HCT116 (cell line): ENCODE measurements at regions not wholly inside any gene's neighbourhood (a gene's known extent, or its start where the extent isn't known, plus 50 kb on each side); places are given as distances from the start of the nearest gene placed in this dataset.

Experiments
- EZH2 ChIP-seq: fragments of 200-600 bp; sonication (generic); IDR thresholded peaks from 2 replicates; pipeline ENCODE4 v1.6.1; 2017; ENCODE audit warnings: antibody characterized with exemption, mixed run types
- POLR2A ChIP-seq: IDR thresholded peaks from 2 replicates; pipeline ENCODE4 v1.7.0; 2011; ENCODE audit warnings: borderline replicate concordance; ENCODE audit not compliant: insufficient read depth, insufficient read length; ENCODE audit errors: extremely low read depth
- POLR2AphosphoS5 ChIP-seq: IDR thresholded peaks from 2 replicates; pipeline ENCODE4 v1.6.1; 2011; ENCODE audit warnings: mild to moderate bottlenecking, low read depth, low read length, moderate library complexity
- RAD21 ChIP-seq: IDR thresholded peaks from 2 replicates; pipeline ENCODE4 v1.6.1; 2012; ENCODE audit warnings: low read depth, mild to moderate bottlenecking
- SIN3A ChIP-seq: IDR thresholded peaks from 2 replicates; pipeline ENCODE4 v1.6.1; 2012; ENCODE audit warnings: low read depth
- TCF7L2 ChIP-seq: IDR thresholded peaks from 2 replicates; pipeline ENCODE4 v1.7.0; 2011; ENCODE audit warnings: borderline replicate concordance, inconsistent platforms; ENCODE audit not compliant: insufficient read depth, insufficient read length; ENCODE audit errors: extremely low read depth
- TF ChIP-seq, protein P1 (sequence below), 3 experiments: fragments of 200-600 bp in 1 of 3; sonication (generic) in 1 of 3; IDR thresholded peaks in 2 of 3; conservative IDR thresholded peaks in 1 of 3; 2 replicates each; pipeline ENCODE4 v1.5.1; 2012 to 2017; ENCODE audit warnings: low read depth in 2 of 3, low read length in 2 of 3, antibody characterized with exemption in 1 of 3, borderline replicate concordance in 1 of 3, control low read depth in 1 of 3, mild to moderate bottlenecking in 1 of 3, mixed read lengths in 1 of 3, mixed run types in 1 of 3, moderate library complexity in 1 of 3; ENCODE audit not compliant: insufficient read depth in 1 of 3

DNA sequence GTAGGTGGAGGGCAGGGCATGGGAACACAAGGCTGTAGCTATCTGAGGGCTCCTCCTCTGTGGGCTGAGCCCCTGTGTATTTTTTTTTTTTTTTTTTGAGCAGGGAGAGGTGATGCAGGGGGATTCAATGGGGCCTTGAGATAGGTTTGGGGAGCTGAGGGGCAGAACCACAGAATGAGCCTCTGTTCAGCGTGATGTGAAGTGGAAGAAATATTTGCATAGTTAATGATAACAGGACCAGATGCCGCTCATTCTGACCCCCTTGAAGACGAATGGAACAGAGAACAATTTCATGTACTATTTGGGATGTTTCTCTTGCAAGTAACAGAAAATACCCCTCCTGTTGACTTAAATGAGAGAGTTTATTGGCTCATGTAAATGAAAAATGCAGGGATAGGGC lies 69.7 kb upstream of the EMX2 start:
- TF ChIP-seq, protein P1, sequence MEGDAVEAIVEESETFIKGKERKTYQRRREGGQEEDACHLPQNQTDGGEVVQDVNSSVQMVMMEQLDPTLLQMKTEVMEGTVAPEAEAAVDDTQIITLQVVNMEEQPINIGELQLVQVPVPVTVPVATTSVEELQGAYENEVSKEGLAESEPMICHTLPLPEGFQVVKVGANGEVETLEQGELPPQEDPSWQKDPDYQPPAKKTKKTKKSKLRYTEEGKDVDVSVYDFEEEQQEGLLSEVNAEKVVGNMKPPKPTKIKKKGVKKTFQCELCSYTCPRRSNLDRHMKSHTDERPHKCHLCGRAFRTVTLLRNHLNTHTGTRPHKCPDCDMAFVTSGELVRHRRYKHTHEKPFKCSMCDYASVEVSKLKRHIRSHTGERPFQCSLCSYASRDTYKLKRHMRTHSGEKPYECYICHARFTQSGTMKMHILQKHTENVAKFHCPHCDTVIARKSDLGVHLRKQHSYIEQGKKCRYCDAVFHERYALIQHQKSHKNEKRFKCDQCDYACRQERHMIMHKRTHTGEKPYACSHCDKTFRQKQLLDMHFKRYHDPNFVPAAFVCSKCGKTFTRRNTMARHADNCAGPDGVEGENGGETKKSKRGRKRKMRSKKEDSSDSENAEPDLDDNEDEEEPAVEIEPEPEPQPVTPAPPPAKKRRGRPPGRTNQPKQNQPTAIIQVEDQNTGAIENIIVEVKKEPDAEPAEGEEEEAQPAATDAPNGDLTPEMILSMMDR (IDR thresholded peaks at IDR 0.05 in 2 of 3, conservative IDR thresholded peaks at IDR 0.05 in 1 of 3; ENCODE audit: borderline replicate concordance in 1 of 3, insufficient read depth in 1 of 3, low read depth in 2 of 3, low read length in 2 of 3), result no peak
- TF ChIP-seq EZH2, result no peak
- TF ChIP-seq POLR2AphosphoS5, result no peak
- no peak for TF ChIP-seq POLR2A
- no peak for TF ChIP-seq RAD21
- TF ChIP-seq TCF7L2, result no peak
- TF ChIP-seq SIN3A, result no peak
